ENCODE measurements at regions not wholly inside any gene's neighbourhood (a gene's known extent, or its start where the extent isn't known, plus 50 kb on each side); places are given as distances from the start of the nearest gene placed in this dataset.

- no peak for TF ChIP-seq CTCF (conservative IDR thresholded peaks at IDR 0.05; ENCODE audit: low read depth, low read length)
- no peak for DNase-seq (ENCODE audit: low read depth)
- H3K4me3 ChIP-seq (ENCODE audit: low read depth, low read length) = no peak overlapping the region
Measured at GRCh38 chr18:4641771-4642368, 186.8 kb upstream of the DLGAP1 start.

GRCh38 chr18:4640349-4641012 lies 185.4 kb upstream of the DLGAP1 start:
- no peak for TF ChIP-seq CTCF (conservative IDR thresholded peaks at IDR 0.05; ENCODE audit: low read depth, low read length)

GRCh38 chr18:4639628-4640310 lies 184.7 kb upstream of the DLGAP1 start:
- no peak overlapping the region for H3K4me3 ChIP-seq (ENCODE audit: low read depth, low read length)
- no peak for DNase-seq (ENCODE audit: low read depth)
- TF ChIP-seq CTCF (conservative IDR thresholded peaks at IDR 0.05; ENCODE audit: low read depth, low read length) = no peak

More at GRCh38 chr18:4640349-4641012, 185.4 kb upstream of the DLGAP1 start:
- DNase-seq (ENCODE audit: low read depth) = no peak
- H3K4me3 ChIP-seq (ENCODE audit: low read depth, low read length) = no peak overlapping the region

GRCh38 chr18:4638680-4639079 lies 183.6 kb upstream of the DLGAP1 start:
- DNase-seq (ENCODE audit: low read depth) = no peak
- no peak for TF ChIP-seq CTCF (conservative IDR thresholded peaks at IDR 0.05; ENCODE audit: low read depth, low read length)

GRCh38 chr18:4637876-4638275 lies 182.8 kb upstream of the DLGAP1 start:
- no peak for TF ChIP-seq CTCF (conservative IDR thresholded peaks at IDR 0.05; ENCODE audit: low read depth, low read length)
- H3K4me3 ChIP-seq (ENCODE audit: low read depth, low read length) = no peak overlapping the region
- DNase-seq (ENCODE audit: low read depth) = no peak

More at GRCh38 chr18:4638680-4639079, 183.6 kb upstream of the DLGAP1 start:
- H3K4me3 ChIP-seq (ENCODE audit: low read depth, low read length) = no peak overlapping the region

GRCh38 chr18:4636967-4637366 lies 181.9 kb upstream of the DLGAP1 start:
- TF ChIP-seq CTCF (conservative IDR thresholded peaks at IDR 0.05; ENCODE audit: low read depth, low read length) = no peak
- H3K4me3 ChIP-seq (ENCODE audit: low read depth, low read length) = no peak overlapping the region
- DNase-seq (ENCODE audit: low read depth) = no peak

Measured in choroid plexus epithelial cell (primary cell).